Naive thymus-derived CD8-positive, alpha-beta T cell (primary cell): ENCODE measurements at regions not wholly inside any gene's neighbourhood (a gene's known extent, or its start where the extent isn't known, plus 50 kb on each side); places are given as distances from the start of the nearest gene placed in this dataset.

Source experiments
- ATAC-seq, 2 donors: fragments of 150-1000 bp; cut with Tn5 transposase in 1 of 2; sonication (Bioruptor Pico), chemical (Tn5 transposase) in 1 of 2; 1 replicate in 1 of 2; 2 replicates in 1 of 2; pipeline ENCODE4 v1.10.0; 2021; ENCODE audit warnings: mild to moderate bottlenecking in 2 of 2, moderate library complexity in 2 of 2
- POLR2A ChIA-PET: fragments of 350-600 bp; sonication (Branson Sonifier 250); formaldehyde crosslinking; loops from one replicate; lab custom pipeline; 2021; ENCODE audit warnings: antibody characterized with exemption; lab: Charles Lee
- DNase-seq, 10 donors: peaks; one replicate each; pipeline versions ENCODE4 v3.0.0 to v3.0.0-alpha.2; 2020 to 2022
- H3K27ac Mint-ChIP-seq, 10 donors: one replicate each; pipeline ENCODE4 v1.8.0; 2020 to 2022; ENCODE audit warnings: mild to moderate bottlenecking in 10 of 10, mixed read lengths in 10 of 10, moderate library complexity in 4 of 10, inconsistent platforms in 1 of 10
- H3K27me3 Mint-ChIP-seq, 5 donors: one replicate each; pipeline ENCODE4 v1.8.0; 2021 to 2022; ENCODE audit warnings: mixed read lengths in 5 of 5
- H3K36me3 Mint-ChIP-seq, 3 donors: one replicate each; pipeline ENCODE4 v1.8.0; 2020 to 2022; ENCODE audit warnings: mixed read lengths in 3 of 3, mild to moderate bottlenecking in 2 of 3, inconsistent platforms in 1 of 3
- H3K4me1 Mint-ChIP-seq, 4 donors: one replicate each; pipeline ENCODE4 v1.8.0; 2021 to 2022; ENCODE audit warnings: mixed read lengths in 4 of 4
- H3K4me3 Mint-ChIP-seq, 10 donors: one replicate each; pipeline ENCODE4 v1.8.0; 2020 to 2022; ENCODE audit warnings: mild to moderate bottlenecking in 10 of 10, mixed read lengths in 10 of 10, moderate library complexity in 6 of 10, inconsistent platforms in 1 of 10
- H3K9me3 Mint-ChIP-seq, 9 donors: one replicate each; pipeline ENCODE4 v1.8.0; 2020 to 2022; ENCODE audit warnings: mixed read lengths in 9 of 9, mild to moderate bottlenecking in 3 of 9, inconsistent platforms in 1 of 9, moderate library complexity in 1 of 9

DNA sequence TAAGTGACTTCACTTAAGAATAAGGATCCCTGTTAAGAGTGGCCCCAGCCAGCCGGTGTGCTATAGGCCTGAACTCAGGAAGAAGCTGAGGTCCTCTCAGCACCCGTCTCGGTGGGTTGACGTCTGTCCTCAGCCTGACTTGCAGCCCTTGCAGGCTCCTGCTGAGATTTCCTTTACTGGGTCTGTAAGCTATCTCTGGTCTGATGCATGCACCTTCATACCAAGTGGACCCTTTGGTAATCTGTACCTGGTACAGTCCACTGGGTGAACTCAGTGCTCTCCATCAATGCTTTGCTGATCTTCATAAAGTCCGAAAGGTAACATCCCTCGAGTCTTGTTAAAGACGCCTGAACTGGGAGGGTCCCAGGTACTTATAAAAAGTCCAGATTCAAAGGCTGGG lies 212.0 kb upstream of the PPP2R3A start:
- H3K9me3 Mint-ChIP-seq: peaks cover 0 to 7% (median 3%) of the 10 kb centered on the region in 9 donors
- POLR2A ChIA-PET: no interaction called here
- no peak overlapping the region for H3K27ac Mint-ChIP-seq
- peaks cover 0 to 9% (median 6%) of the 10 kb centered on the region in 5 donors for H3K27me3 Mint-ChIP-seq
- no peak for DNase-seq
- no peak for ATAC-seq
- no peaks in the 10 kb centered on the region for H3K4me1 Mint-ChIP-seq
- no peak overlapping the region for H3K4me3 Mint-ChIP-seq
- peaks cover 0 to 4% (median 0%) of the 10 kb centered on the region in 3 donors for H3K36me3 Mint-ChIP-seq

DNA sequence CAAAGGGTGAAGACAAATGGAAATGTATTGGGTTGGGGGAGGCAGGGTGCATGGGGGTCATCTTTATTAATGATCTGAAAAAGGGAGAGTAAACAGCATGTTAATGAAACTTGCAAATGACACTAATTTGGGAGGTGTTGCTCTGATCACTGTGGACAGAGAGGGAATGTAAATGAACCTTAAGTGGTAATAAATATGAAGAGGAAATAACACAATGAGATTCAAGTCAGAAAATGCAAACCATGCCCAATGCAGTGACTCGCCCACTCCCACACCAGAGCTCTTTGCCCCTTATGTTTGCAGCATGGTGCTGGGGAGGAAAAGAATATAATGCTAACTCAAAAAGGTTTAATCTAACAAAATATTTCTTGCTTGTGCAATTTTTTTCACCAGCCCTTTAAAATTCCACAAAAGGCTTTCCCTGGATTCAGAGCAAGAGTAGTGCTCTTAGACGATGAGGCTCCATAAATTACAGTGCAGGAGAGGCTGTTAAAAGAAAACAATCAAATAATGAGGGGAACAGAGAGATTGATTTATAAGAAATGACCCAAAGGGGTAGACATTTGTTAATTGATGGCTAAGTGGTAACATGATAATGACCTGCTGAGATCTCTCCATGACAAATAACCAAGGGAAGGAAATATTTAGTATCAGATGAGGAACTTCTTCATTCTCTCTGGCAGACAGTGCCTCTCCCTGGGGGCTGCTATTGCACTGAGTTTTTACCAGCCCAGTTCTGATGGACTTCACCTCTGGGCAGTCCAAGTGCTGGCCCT lies 210.0 kb upstream of the PPP2R3A start:
- DNase-seq: no peak
- POLR2A ChIA-PET: no interaction called here
- H3K27me3 Mint-ChIP-seq: peaks cover 0 to 10% (median 3%) of the 10 kb centered on the region in 5 donors

DNA sequence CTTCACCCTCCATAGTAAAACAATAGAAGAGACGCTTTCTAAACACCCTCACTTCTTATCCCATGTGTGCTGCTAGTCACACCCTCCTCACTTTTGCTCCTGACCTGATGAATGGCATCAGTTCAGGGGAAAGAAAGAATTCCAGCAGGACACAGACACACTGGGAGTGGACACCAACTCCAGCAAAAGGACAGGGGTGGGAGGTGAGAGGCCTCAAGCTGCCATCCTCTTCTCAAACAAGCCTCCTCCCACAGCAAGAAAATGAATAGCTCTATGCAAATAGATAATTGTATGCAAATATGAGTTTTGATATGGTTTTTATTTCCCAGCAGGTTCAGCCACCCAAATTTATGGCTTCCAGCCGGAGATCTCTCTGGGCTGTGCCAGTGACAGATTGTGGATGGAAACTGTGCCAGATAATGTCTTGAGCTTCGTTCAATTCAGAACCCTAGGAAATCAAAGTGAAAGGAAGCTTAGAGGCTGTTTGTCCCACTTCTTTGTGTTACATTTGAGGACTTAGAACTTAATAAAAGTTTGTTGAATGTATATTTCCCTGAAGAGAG lies 209.3 kb upstream of the PPP2R3A start:
- peaks cover 0 to 10% (median 0%) of the 10 kb centered on the region in 5 donors for H3K27me3 Mint-ChIP-seq
- no peak for DNase-seq
- H3K4me3 Mint-ChIP-seq: no peak overlapping the region
- H3K4me1 Mint-ChIP-seq: no peaks in the 10 kb centered on the region
- no peak for ATAC-seq
- peaks cover 0 to 4% (median 0%) of the 10 kb centered on the region in 3 donors for H3K36me3 Mint-ChIP-seq
- peaks cover 0 to 8% (median 0%) of the 10 kb centered on the region in 9 donors for H3K9me3 Mint-ChIP-seq
- POLR2A ChIA-PET: no interaction called here
- H3K27ac Mint-ChIP-seq: no peak overlapping the region

More for the DNA sequence above, 210.0 kb upstream of the PPP2R3A start:
- peaks cover 0 to 4% (median 0%) of the 10 kb centered on the region in 3 donors for H3K36me3 Mint-ChIP-seq
- ATAC-seq: no peak
- H3K27ac Mint-ChIP-seq: no peak overlapping the region
- H3K4me1 Mint-ChIP-seq: no peaks in the 10 kb centered on the region
- H3K9me3 Mint-ChIP-seq: peaks cover 0 to 8% (median 0%) of the 10 kb centered on the region in 9 donors
- no peak overlapping the region for H3K4me3 Mint-ChIP-seq

DNA sequence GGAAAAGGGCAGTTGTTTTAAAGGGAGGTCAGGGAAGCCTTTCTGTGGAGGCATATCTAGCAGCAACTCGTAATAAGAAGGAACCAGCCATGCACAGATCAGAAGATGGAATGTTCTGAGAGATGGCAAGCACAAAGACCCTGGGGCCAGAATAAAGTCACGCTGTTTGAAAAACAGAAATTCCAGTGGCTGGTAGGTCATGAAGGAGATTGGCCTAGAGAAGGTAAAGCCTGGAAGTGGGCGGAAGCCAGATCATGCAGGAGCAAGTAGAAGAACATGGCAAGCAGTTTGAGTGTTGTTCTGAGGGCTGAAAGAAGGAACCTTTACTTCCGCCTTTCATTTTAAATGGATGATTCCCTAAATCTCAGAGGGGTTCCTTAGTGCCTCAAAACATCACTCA lies 208.1 kb upstream of the PPP2R3A start:
- peaks cover 0 to 8% (median 0%) of the 10 kb centered on the region in 5 donors for H3K27me3 Mint-ChIP-seq
- POLR2A ChIA-PET: no interaction called here
- no peak overlapping the region for H3K4me3 Mint-ChIP-seq
- H3K36me3 Mint-ChIP-seq: no peaks in the 10 kb centered on the region
- peaks cover 0 to 8% (median 0%) of the 10 kb centered on the region in 9 donors for H3K9me3 Mint-ChIP-seq
- ATAC-seq: no peak
- H3K4me1 Mint-ChIP-seq: no peaks in the 10 kb centered on the region
- DNase-seq: no peak
- no peak overlapping the region for H3K27ac Mint-ChIP-seq

DNA sequence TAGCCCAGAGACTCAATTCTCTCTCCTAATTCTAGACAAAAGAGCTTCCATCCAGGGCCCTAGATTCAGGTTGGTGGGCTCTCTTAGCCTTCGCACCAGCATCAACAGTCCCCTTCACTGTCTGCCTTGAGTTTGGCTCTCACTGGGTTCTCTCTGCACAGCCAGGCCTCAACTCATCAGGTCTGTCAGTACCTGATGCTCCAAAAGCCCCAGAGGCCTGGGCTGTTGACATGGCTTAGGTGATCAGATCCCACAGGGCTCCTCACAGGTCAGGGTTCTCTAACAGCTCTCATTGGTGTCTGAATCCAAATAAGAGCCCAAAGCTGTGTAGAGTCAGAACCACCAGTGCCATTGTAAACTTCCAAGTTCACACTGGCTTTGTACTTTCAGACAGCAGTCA lies 206.6 kb upstream of the PPP2R3A start:
- Mint-ChIP-seq H3K27ac (no peak overlapping the region), H3K4me3 (no peak overlapping the region), H3K27me3 (peaks cover 0 to 10% (median 2%) of the 10 kb centered on the region in 5 donors), H3K9me3 (peaks cover 0 to 8% (median 0%) of the 10 kb centered on the region in 9 donors), H3K36me3 (no peaks in the 10 kb centered on the region), H3K4me1 (no peaks in the 10 kb centered on the region)
- ATAC-seq: no peak
- POLR2A ChIA-PET: no interaction called here
- no peak for DNase-seq

DNA sequence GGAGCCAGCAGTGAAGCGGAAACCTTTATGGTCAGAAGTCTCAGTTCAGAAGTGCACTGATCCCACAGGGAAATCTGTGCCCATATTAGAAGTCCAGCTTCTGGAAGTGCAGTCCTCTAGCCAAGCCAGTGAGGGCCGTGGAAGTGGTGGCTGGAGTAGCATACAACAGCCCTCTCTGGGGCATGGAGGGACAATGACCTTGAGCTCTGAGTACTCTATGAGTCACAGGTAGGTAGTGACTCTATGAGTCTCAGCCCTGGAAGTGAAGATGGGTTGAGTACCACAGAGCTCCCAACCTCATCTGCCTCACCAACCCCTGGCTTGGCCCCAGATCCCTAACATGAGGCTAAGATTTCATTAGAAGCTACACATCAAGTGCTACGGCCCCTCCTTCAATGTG lies 205.9 kb upstream of the PPP2R3A start:
- POLR2A ChIA-PET: no interaction called here
- Mint-ChIP-seq H3K27ac (no peak overlapping the region), H3K4me3 (no peak overlapping the region), H3K27me3 (peaks cover 0 to 10% (median 2%) of the 10 kb centered on the region in 5 donors), H3K4me1 (no peaks in the 10 kb centered on the region), H3K36me3 (no peaks in the 10 kb centered on the region), H3K9me3 (peaks cover 0 to 11% (median 3%) of the 10 kb centered on the region in 9 donors)
- no peak for DNase-seq
- ATAC-seq: no peak

DNA sequence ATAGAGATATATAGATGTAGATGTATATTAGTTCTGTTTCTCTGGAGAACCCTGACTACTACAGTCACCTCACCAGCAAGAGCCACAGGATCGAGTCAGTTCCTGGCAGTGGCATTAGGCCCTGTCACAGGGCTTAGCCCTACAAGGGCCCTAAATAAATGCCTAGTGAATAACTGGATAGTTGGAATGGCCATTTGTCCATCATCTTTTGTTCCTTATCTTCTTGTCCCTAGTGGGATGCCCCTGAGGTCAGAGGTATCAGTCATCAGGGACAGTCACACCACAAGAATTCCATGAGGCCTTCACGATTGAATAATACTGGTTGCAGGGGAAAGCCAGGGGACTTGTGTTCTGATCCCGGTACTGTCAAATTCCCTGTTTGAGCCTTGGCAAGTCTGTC lies 204.9 kb upstream of the PPP2R3A start:
- no peaks in the 10 kb centered on the region for H3K36me3 Mint-ChIP-seq
- ATAC-seq: no peak
- POLR2A ChIA-PET: no interaction called here
- H3K9me3 Mint-ChIP-seq: peaks cover 0 to 21% (median 10%) of the 10 kb centered on the region in 9 donors
- no peak for DNase-seq
- no peak overlapping the region for H3K27ac Mint-ChIP-seq
- no peak overlapping the region for H3K4me3 Mint-ChIP-seq
- H3K4me1 Mint-ChIP-seq: no peaks in the 10 kb centered on the region
- peaks cover 0 to 11% (median 0%) of the 10 kb centered on the region in 5 donors for H3K27me3 Mint-ChIP-seq

DNA sequence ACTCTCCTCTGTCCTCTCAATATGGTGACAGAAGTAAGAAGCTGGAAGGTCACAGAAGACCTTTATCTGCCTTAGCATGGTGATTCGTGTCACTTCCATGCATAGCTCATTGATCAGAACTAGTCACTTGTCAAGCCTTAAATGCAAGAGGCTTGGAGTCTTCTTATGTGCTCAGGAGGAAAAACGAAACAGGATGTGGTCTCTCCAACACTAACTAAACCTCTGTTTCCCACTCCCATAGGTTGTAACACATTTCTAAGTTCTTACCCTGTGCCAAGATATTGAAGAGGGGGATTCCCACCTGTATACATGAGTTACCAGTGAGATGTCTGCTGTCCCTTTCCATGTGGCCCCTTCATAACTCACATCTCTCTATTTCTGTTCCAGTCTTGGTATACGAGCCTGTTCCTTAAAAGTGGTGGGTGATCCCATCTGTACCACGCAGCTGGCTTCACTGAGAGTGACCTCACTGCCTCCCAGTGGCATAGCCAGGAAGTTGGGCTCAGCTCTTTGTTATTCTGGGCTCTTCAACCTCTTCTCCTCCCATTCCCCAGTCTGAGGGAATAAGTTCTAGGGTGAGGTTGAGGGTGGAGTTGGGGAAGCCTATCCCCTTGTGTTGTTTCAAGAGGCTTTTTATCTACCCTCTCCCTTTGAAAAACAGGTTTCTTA lies 203.2 kb upstream of the PPP2R3A start:
- no peak for ATAC-seq
- POLR2A ChIA-PET: no interaction called here
- H3K4me3 Mint-ChIP-seq: no peak overlapping the region
- H3K27me3 Mint-ChIP-seq: peaks cover 0 to 12% (median 3%) of the 10 kb centered on the region in 5 donors
- peak overlapping the region in 1 of 10 donors; percentile 54 for H3K27ac Mint-ChIP-seq
- no peak for DNase-seq
- H3K9me3 Mint-ChIP-seq: peaks cover 0 to 31% (median 11%) of the 10 kb centered on the region in 9 donors
- no peaks in the 10 kb centered on the region for H3K36me3 Mint-ChIP-seq
- H3K4me1 Mint-ChIP-seq: no peaks in the 10 kb centered on the region

DNA sequence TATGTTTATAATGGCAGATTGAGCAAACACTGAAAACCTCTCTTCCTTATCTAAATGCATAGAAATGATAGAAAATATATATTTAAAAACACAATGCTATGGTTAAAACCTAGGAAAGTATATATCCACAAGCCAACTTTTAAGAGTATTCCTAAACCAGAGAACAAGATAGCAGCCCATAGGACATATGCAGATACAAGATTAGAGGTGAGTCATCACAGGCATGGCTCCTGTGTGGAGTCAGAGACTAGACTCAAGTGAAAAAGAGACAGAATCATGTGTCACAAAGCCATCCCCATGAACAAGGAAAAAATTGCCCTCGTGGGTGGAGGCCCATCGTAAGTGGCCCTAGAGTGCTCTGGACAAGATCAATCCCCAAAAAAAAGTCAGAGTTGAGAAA lies 199.4 kb upstream of the PPP2R3A start:
- Mint-ChIP-seq H3K4me1 (no peaks in the 10 kb centered on the region), H3K4me3 (no peak overlapping the region), H3K9me3 (peaks cover 3 to 31% (median 14%) of the 10 kb centered on the region in 9 donors), H3K27me3 (peaks cover 2 to 21% (median 11%) of the 10 kb centered on the region in 5 donors), H3K36me3 (peaks cover 0 to 3% (median 0%) of the 10 kb centered on the region in 3 donors), H3K27ac (no peak overlapping the region)
- POLR2A ChIA-PET: no interaction called here
- ATAC-seq: no peak
- no peak for DNase-seq

DNA sequence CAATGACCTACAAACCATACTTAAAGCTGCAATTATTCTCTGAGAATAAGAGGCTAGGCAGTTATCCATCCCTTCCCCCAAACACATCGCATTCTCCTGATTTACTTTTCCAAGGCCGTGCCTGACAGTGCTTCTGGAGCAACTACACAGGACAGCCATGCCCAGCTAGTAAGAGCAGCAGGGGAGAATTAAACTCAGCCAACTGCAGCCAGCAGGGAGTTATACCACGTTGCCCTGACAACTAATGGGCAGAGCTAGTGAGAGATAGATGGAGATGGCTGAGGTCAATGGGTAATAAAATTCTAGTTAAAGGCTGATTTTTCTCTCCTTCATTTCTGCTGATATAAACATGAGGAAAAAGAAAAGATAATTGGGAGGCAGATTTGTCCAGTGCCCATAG lies 193.8 kb upstream of the PPP2R3A start:
- H3K9me3 Mint-ChIP-seq: peaks cover 0 to 14% (median 3%) of the 10 kb centered on the region in 9 donors
- no peak overlapping the region for H3K4me3 Mint-ChIP-seq
- H3K4me1 Mint-ChIP-seq: no peaks in the 10 kb centered on the region
- H3K27me3 Mint-ChIP-seq: peaks cover 2 to 29% (median 7%) of the 10 kb centered on the region in 5 donors
- DNase-seq (no peak), ATAC-seq (no peak)
- no peak overlapping the region for H3K27ac Mint-ChIP-seq
- H3K36me3 Mint-ChIP-seq: peaks cover 0 to 3% (median 0%) of the 10 kb centered on the region in 3 donors
- POLR2A ChIA-PET: no interaction called here

DNA sequence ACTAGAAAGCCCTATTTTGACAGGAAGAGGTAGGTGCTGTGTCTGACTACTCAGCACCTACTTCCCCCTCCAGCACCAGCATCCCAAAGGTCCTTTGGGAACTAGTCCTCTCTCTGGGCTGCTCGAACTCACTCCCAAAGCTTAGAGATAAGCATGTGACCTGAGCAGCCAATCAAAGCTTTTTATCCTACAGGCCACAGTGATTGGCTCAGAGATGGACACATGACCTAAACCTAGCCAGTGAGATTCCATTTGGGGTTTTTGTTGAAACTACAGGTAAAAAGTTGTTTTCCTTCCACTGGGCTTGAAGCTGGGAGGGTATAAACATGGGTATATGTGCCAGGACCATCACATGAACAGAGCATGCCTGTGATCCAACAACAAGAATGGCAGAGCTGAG lies 186.5 kb upstream of the PPP2R3A start:
- no peak for ATAC-seq
- no peak overlapping the region for H3K4me3 Mint-ChIP-seq
- no peak for DNase-seq
- H3K27ac Mint-ChIP-seq: no peak overlapping the region
- H3K4me1 Mint-ChIP-seq: no peaks in the 10 kb centered on the region
- no peaks in the 10 kb centered on the region for H3K36me3 Mint-ChIP-seq
- POLR2A ChIA-PET: no interaction called here
- peaks cover 0 to 9% (median 0%) of the 10 kb centered on the region in 9 donors for H3K9me3 Mint-ChIP-seq
- H3K27me3 Mint-ChIP-seq: peaks cover 0 to 7% (median 0%) of the 10 kb centered on the region in 5 donors

DNA sequence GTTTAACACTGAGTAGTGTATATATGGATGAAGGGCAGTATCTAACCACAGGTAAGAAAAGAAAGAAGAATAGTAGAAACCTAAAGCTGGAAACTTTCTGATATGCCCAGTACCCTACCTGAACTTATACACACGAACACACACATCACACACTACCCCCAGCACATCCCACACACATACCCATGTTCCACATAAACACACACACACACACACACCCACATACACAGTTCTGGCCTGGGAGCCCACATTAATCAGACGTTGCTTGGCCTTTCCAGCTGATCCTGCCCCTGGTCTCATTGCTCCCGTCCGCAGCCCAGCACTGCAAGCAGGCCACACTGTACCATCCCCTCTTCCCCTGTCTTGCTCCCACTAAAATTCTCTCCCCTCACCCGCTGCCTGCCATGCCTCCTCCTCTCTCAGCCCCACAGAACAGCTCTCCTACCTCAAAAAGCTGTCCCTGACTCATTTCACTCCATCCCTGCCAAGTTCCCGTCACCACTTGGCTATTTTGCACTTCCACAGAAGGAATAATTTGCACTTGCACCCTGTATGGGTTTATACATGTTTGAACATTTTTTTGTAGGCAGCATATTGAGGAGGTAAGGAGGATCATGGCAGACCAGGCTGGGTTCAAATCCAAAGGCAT lies 185.8 kb upstream of the PPP2R3A start:
- H3K4me1 Mint-ChIP-seq: no peaks in the 10 kb centered on the region
- no peak overlapping the region for H3K4me3 Mint-ChIP-seq
- DNase-seq (no peak), ATAC-seq (no peak)
- H3K36me3 Mint-ChIP-seq: no peaks in the 10 kb centered on the region
- H3K9me3 Mint-ChIP-seq: peaks cover 0 to 9% (median 0%) of the 10 kb centered on the region in 9 donors
- H3K27ac Mint-ChIP-seq: no peak overlapping the region
- POLR2A ChIA-PET: no interaction called here
- H3K27me3 Mint-ChIP-seq: peaks cover 0 to 7% (median 0%) of the 10 kb centered on the region in 5 donors
